Spinal cord (tissue), 9 donors: ENCODE measurements at regions not wholly inside any gene's neighbourhood (a gene's known extent, or its start where the extent isn't known, plus 50 kb on each side); places are given as distances from the start of the nearest gene placed in this dataset.

ENCODE experiments used
- DNase-seq, 6 donors: peaks; one replicate each; pipeline versions ENCODE4 v3.0.0 to v3.0.0-alpha.2; 2013 to 2015; ENCODE audit warnings: low spot score in 6 of 6, low read depth in 4 of 6
- H3K27ac ChIP-seq: one replicate; pipeline ENCODE4 v1.5.1; 2013; ENCODE audit warnings: low read depth, low read length, control low read depth
- H3K27me3 ChIP-seq: one replicate; pipeline ENCODE4 v1.6.1; 2013; ENCODE audit warnings: low read length; ENCODE audit not compliant: control insufficient read depth, insufficient read depth
- H3K36me3 ChIP-seq: one replicate; pipeline ENCODE4 v1.6.1; 2013; ENCODE audit warnings: low read length; ENCODE audit not compliant: control insufficient read depth, insufficient read depth
- H3K4me1 ChIP-seq: one replicate; pipeline ENCODE4 v1.6.1; 2013; ENCODE audit warnings: low read length; ENCODE audit not compliant: control insufficient read depth, insufficient read depth
- H3K4me3 ChIP-seq: one replicate; pipeline ENCODE4 v1.5.1; 2013; ENCODE audit warnings: low read depth, low read length, control low read depth
- H3K9me3 ChIP-seq: one replicate; pipeline ENCODE4 v1.6.1; 2013; ENCODE audit warnings: low read length; ENCODE audit not compliant: control insufficient read depth, insufficient read depth
- WGBS: methylation state at CpG from one replicate; pipeline ENCODE4 v1.1.5; 2013; ENCODE audit warnings: missing lambda C conversion rate; ENCODE audit not compliant: insufficient coverage; 5-methylcytosine and 5-hydroxymethylcytosine counted together
- donor health status: healthy.

DNA sequence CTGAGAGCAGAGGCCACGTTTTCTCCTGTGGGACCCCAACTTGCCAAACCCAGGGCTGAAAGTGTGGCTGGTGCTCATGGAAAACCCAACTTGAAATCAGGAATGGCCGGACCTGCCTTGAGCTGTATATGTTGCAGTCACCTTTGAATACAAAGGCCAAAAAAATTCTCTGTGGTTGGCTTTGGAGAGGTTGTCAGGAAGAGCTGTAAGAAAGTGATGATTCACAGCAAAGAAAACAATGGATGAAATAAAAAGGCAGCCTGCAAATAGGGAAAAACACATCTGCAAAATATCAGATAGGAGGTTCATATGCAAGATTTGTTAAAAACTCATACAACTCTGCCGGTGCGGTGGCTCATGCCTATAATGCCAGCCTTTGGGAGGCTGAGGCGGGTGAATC, 715.8 kb downstream of the UQCRFS1 start:
- 86% methylated on average over 2 of the region's 5 CpGs for WGBS
- Histone ChIP-seq H3K27ac (no peak overlapping the region), H3K4me1 (peaks cover 3% of the 10 kb centered on the region), H3K36me3 (no peaks in the 10 kb centered on the region), H3K4me3 (no peak overlapping the region), H3K9me3 (no peaks in the 10 kb centered on the region), H3K27me3 (no peaks in the 10 kb centered on the region)
- no peak for DNase-seq

- H3K27me3 ChIP-seq: no peaks in the 10 kb centered on the region
- no peak overlapping the region for H3K4me3 ChIP-seq
- H3K36me3 ChIP-seq: no peaks in the 10 kb centered on the region
- no peak overlapping the region for H3K27ac ChIP-seq
- 83% methylated on average over 2 of the region's 4 CpGs for WGBS
- no peak for DNase-seq
- H3K9me3 ChIP-seq: no peaks in the 10 kb centered on the region
- H3K4me1 ChIP-seq: peaks cover 3% of the 10 kb centered on the region
Observed at GRCh38 chr19:28495046-28495445, 717.9 kb downstream of the UQCRFS1 start.

- H3K4me3 ChIP-seq: no peak overlapping the region
- WGBS: 21% methylated on average over 2 of the region's 7 CpGs
- peak in 1 of 6 donors; percentile 68 for DNase-seq
Observed at GRCh38 chr19:28494461-28494860, 718.5 kb downstream of the UQCRFS1 start.

DNA sequence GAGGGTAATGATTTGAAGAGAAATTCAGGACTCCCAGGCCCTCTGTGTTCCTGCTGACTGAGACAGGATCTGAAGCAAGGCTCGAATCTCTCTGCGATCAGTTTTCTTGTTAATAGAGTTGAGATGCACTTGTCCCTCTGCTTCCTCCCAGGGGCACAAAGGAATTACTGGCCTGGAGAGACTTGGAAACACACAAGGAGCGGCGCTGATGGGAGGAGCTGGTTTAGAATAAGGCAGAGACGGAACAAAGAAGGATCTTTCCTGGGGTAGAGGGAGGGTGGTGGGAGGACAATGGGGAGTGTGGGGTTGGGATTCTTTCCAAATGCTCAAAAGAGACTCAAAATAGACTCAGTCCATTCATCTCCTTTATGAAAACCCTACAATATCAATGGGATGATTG, 719.1 kb downstream of the UQCRFS1 start:
- peaks cover 3% of the 10 kb centered on the region for H3K4me1 ChIP-seq
- peak in 1 of 6 donors; percentile 33 for DNase-seq
- H3K27me3 ChIP-seq: no peaks in the 10 kb centered on the region
- 25% methylated on average over 2 of the region's 5 CpGs for WGBS
- H3K36me3 ChIP-seq: no peaks in the 10 kb centered on the region
- no peak overlapping the region for H3K27ac ChIP-seq
- no peak overlapping the region for H3K4me3 ChIP-seq
- H3K9me3 ChIP-seq: no peaks in the 10 kb centered on the region

More at GRCh38 chr19:28494461-28494860, 718.5 kb downstream of the UQCRFS1 start:
- peaks cover 3% of the 10 kb centered on the region for H3K4me1 ChIP-seq
- H3K27me3 ChIP-seq: no peaks in the 10 kb centered on the region
- H3K36me3 ChIP-seq: no peaks in the 10 kb centered on the region
- H3K9me3 ChIP-seq: no peaks in the 10 kb centered on the region
- no peak overlapping the region for H3K27ac ChIP-seq

GRCh38 chr19:28492621-28493020, 720.3 kb downstream of the UQCRFS1 start:
- H3K4me3 ChIP-seq: no peak overlapping the region
- peaks cover 3% of the 10 kb centered on the region for H3K4me1 ChIP-seq
- WGBS: 74% methylated on average over 8 of the region's 8 CpGs
- H3K27me3 ChIP-seq: no peaks in the 10 kb centered on the region
- H3K9me3 ChIP-seq: no peaks in the 10 kb centered on the region
- no peaks in the 10 kb centered on the region for H3K36me3 ChIP-seq
- H3K27ac ChIP-seq: no peak overlapping the region
- no peak for DNase-seq

DNA sequence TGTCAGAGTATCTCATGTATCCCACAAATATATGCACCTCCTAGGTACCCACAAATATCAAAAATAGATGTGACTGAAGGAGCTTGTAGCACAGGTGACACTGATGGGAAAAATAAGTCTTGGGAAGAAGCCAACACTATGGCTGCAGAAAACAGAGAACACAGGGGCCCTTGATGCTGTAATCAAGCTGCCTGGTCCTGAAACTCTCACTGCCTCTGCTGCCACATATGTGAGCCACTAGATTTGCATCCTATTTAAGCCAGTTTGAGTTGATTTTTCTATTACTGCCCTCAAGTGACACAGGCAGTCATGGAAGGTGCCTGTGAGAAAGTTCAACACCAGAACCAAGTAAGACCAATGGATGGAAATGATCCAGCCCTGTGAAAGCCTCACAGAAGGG, 720.8 kb downstream of the UQCRFS1 start:
- no peak overlapping the region for H3K4me3 ChIP-seq
- H3K36me3 ChIP-seq: no peaks in the 10 kb centered on the region
- H3K27me3 ChIP-seq: no peaks in the 10 kb centered on the region
- no peaks in the 10 kb centered on the region for H3K9me3 ChIP-seq
- peak in 1 of 6 donors; percentile 18 for DNase-seq
- H3K27ac ChIP-seq: no peak overlapping the region
- peaks cover 3% of the 10 kb centered on the region for H3K4me1 ChIP-seq

- H3K9me3 ChIP-seq: no peaks in the 10 kb centered on the region
- H3K27me3 ChIP-seq: no peaks in the 10 kb centered on the region
- 81% methylated on average over 5 of the region's 13 CpGs for WGBS
- no peak for DNase-seq
- H3K36me3 ChIP-seq: no peaks in the 10 kb centered on the region
- no peak overlapping the region for H3K4me3 ChIP-seq
- H3K27ac ChIP-seq: no peak overlapping the region
- peaks cover 3% of the 10 kb centered on the region for H3K4me1 ChIP-seq
Observed at GRCh38 chr19:28489776-28490175, 723.2 kb downstream of the UQCRFS1 start.

- WGBS: 96% methylated on average over 5 of the region's 9 CpGs
- no peak overlapping the region for H3K4me3 ChIP-seq
- no peaks in the 10 kb centered on the region for H3K27me3 ChIP-seq
- DNase-seq: no peak
- H3K4me1 ChIP-seq: no peaks in the 10 kb centered on the region
- no peaks in the 10 kb centered on the region for H3K36me3 ChIP-seq
- no peaks in the 10 kb centered on the region for H3K9me3 ChIP-seq
- H3K27ac ChIP-seq: no peak overlapping the region
Observed at GRCh38 chr19:28489126-28489660, 723.8 kb downstream of the UQCRFS1 start.

DNA sequence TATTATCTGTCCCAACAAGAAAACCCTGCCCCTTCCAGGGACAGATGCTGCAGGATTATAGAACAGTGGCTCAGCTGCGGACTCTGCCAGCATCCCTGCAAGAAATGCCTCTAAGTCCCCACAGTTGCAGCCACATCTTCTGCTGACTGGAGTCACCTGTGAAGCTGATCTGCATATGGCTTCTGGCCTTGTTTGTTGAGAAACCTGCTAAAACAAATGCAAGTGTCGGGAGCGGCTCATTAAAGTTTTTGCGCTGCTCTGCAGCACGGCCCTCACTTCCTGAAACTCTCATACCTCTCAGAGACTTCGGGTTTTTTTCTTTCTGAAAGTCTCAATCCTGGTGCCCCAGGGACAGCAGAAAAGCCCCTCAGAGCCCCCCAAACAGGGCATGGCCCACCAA, 725.0 kb downstream of the UQCRFS1 start:
- Histone ChIP-seq H3K36me3 (no peaks in the 10 kb centered on the region), H3K4me3 (no peak overlapping the region), H3K27ac (no peak overlapping the region), H3K4me1 (no peaks in the 10 kb centered on the region), H3K27me3 (no peaks in the 10 kb centered on the region), H3K9me3 (no peaks in the 10 kb centered on the region)
- DNase-seq: no peak
- WGBS: 80% methylated on average over 6 of the region's 6 CpGs

DNA sequence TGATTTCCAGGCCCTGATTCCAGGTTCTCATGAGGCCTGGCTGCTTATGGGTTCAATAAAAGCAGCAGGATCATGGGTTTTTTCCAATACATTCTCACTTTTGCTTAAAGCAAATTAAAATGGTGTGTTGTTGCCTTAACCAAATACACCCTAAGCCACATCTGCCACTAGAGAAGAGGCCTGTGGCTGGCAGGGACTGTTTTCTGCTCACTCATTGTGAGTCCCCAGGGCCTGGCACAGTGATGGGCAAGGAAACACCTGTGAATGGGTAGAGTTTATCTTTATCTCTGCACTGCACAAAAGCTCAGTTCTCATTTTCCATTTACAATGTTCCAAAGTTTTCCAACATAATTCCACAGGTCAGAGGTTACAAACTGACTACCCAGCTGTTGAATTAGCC, 726.0 kb downstream of the UQCRFS1 start:
- Histone ChIP-seq H3K4me3 (no peak overlapping the region), H3K27ac (no peak overlapping the region), H3K27me3 (no peaks in the 10 kb centered on the region), H3K9me3 (no peaks in the 10 kb centered on the region), H3K36me3 (no peaks in the 10 kb centered on the region), H3K4me1 (no peaks in the 10 kb centered on the region)
- DNase-seq: no peak
